ENCODE measurements at regions not wholly inside any gene's neighbourhood (a gene's known extent, or its start where the extent isn't known, plus 50 kb on each side); places are given as distances from the start of the nearest gene placed in this dataset.

GRCh38 chr10:65769828-65770227 is 1156.0 kb upstream of the LRRTM3 start:
- no peaks in the 10 kb centered on the region for H3K36me3 ChIP-seq
- WGBS: 100% methylated on average over 1 of the region's 1 CpG
- no peak for DNase-seq (ENCODE audit: low spot score)
- no peak overlapping the region for H3K4me3 ChIP-seq
- H3K27me3 ChIP-seq (replicated peaks; ENCODE audit: insufficient read depth): no peaks in the 10 kb centered on the region
- no peak overlapping the region for H3K27ac ChIP-seq
- TF ChIP-seq POLR2A (IDR thresholded peaks at IDR 0.05) (no peak), POLR2AphosphoS5 (IDR thresholded peaks at IDR 0.05) (no peak)
- TF ChIP-seq, protein P1, sequence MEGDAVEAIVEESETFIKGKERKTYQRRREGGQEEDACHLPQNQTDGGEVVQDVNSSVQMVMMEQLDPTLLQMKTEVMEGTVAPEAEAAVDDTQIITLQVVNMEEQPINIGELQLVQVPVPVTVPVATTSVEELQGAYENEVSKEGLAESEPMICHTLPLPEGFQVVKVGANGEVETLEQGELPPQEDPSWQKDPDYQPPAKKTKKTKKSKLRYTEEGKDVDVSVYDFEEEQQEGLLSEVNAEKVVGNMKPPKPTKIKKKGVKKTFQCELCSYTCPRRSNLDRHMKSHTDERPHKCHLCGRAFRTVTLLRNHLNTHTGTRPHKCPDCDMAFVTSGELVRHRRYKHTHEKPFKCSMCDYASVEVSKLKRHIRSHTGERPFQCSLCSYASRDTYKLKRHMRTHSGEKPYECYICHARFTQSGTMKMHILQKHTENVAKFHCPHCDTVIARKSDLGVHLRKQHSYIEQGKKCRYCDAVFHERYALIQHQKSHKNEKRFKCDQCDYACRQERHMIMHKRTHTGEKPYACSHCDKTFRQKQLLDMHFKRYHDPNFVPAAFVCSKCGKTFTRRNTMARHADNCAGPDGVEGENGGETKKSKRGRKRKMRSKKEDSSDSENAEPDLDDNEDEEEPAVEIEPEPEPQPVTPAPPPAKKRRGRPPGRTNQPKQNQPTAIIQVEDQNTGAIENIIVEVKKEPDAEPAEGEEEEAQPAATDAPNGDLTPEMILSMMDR (IDR thresholded peaks at IDR 0.05): no peak
- intact Hi-C loops (cut with DNase I): no loop called here
- no peaks in the 10 kb centered on the region for H3K4me1 ChIP-seq (replicated peaks)
- H3K9me3 ChIP-seq: no peaks in the 10 kb centered on the region

DNA sequence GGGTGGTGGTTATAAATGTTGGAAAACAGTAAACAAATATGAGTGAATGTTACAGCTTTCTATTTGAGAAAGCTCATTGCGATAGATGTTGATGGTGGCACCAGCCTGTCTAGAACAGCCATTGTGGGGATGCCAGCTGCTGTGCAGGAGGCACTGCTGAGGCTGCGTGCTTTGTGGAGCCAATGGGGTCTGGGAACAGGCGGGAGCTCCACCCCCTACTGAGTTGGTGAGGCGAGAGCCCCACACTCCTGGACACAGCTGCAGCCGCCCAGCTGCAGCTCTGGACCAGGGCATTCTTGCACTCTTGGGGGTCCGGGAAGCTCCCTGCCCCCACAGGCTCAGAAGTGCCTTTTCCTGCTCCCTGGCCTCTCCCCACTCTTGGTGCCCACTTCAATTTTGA is 1147.1 kb upstream of the LRRTM3 start:
- no peak for DNase-seq (ENCODE audit: low spot score)
- Histone ChIP-seq H3K36me3 (no peaks in the 10 kb centered on the region), H3K9me3 (no peaks in the 10 kb centered on the region), H3K4me3 (no peak overlapping the region), H3K27ac (no peak overlapping the region), H3K27me3 (replicated peaks; ENCODE audit: insufficient read depth) (no peaks in the 10 kb centered on the region), H3K4me1 (replicated peaks) (no peaks in the 10 kb centered on the region)
- WGBS: 94% methylated on average over 6 of the region's 6 CpGs
- TF ChIP-seq POLR2AphosphoS5 (IDR thresholded peaks at IDR 0.05): no peak
- TF ChIP-seq, protein P1 (IDR thresholded peaks at IDR 0.05): no peak
- no peak for TF ChIP-seq POLR2A (IDR thresholded peaks at IDR 0.05)
- intact Hi-C loops (cut with DNase I): no loop called here

GRCh38 chr10:65779985-65780384 is 1145.9 kb upstream of the LRRTM3 start:
- 98% methylated on average over 5 of the region's 5 CpGs for WGBS
- Histone ChIP-seq H3K9me3 (no peaks in the 10 kb centered on the region), H3K4me3 (no peak overlapping the region), H3K4me1 (replicated peaks) (no peaks in the 10 kb centered on the region), H3K36me3 (no peaks in the 10 kb centered on the region), H3K27me3 (replicated peaks; ENCODE audit: insufficient read depth) (no peaks in the 10 kb centered on the region), H3K27ac (no peak overlapping the region)
- TF ChIP-seq POLR2A (IDR thresholded peaks at IDR 0.05) (no peak), POLR2AphosphoS5 (IDR thresholded peaks at IDR 0.05) (no peak)
- TF ChIP-seq, protein P1 (IDR thresholded peaks at IDR 0.05): no peak
- intact Hi-C loops (cut with DNase I): no loop called here
- no peak for DNase-seq (ENCODE audit: low spot score)

- no peak for DNase-seq (ENCODE audit: low spot score)
- 94% methylated on average over 2 of the region's 2 CpGs for WGBS
- Histone ChIP-seq H3K4me3 (no peak overlapping the region), H3K9me3 (no peaks in the 10 kb centered on the region), H3K36me3 (no peaks in the 10 kb centered on the region), H3K27ac (no peak overlapping the region), H3K4me1 (replicated peaks) (no peaks in the 10 kb centered on the region), H3K27me3 (replicated peaks; ENCODE audit: insufficient read depth) (no peaks in the 10 kb centered on the region)
- TF ChIP-seq POLR2A (IDR thresholded peaks at IDR 0.05) (no peak), POLR2AphosphoS5 (IDR thresholded peaks at IDR 0.05) (no peak)
- TF ChIP-seq, protein P1 (IDR thresholded peaks at IDR 0.05): no peak
- intact Hi-C loops (cut with DNase I): no loop called here
Observed at GRCh38 chr10:65786279-65786678, 1139.6 kb upstream of the LRRTM3 start.

DNA sequence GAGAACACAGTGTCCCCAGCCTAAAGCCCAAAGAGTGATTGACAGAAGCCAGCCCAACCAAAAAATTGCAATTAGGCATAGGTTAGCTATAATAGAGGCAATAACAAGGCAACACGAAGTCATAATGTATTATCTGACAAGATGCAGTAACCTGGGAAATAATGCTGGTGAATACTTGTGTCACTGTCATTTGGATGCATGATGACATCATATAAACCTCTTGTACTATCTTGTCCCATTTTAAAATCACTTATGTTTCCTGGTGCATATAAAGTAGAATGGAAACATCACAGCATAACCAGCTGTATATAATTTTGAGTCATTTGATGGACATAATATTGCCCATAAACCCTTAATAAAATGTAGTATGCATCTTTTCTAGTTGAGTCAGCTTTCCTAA is 1138.3 kb upstream of the LRRTM3 start:
- no peaks in the 10 kb centered on the region for H3K36me3 ChIP-seq
- H3K9me3 ChIP-seq: no peaks in the 10 kb centered on the region
- H3K27me3 ChIP-seq (replicated peaks; ENCODE audit: insufficient read depth): no peaks in the 10 kb centered on the region
- TF ChIP-seq, protein P1 (IDR thresholded peaks at IDR 0.05): no peak
- no peak for TF ChIP-seq POLR2A (IDR thresholded peaks at IDR 0.05)
- TF ChIP-seq POLR2AphosphoS5 (IDR thresholded peaks at IDR 0.05): no peak
- no peak overlapping the region for H3K27ac ChIP-seq
- intact Hi-C loops (cut with DNase I): no loop called here
- DNase-seq (ENCODE audit: low spot score): no peak
- H3K4me3 ChIP-seq: no peak overlapping the region
- 77% methylated on average over 1 of the region's 1 CpG for WGBS
- no peaks in the 10 kb centered on the region for H3K4me1 ChIP-seq (replicated peaks)
